ENCODE measurements at regions not wholly inside any gene's neighbourhood (a gene's known extent, or its start where the extent isn't known, plus 50 kb on each side); places are given as distances from the start of the nearest gene placed in this dataset.

DNA sequence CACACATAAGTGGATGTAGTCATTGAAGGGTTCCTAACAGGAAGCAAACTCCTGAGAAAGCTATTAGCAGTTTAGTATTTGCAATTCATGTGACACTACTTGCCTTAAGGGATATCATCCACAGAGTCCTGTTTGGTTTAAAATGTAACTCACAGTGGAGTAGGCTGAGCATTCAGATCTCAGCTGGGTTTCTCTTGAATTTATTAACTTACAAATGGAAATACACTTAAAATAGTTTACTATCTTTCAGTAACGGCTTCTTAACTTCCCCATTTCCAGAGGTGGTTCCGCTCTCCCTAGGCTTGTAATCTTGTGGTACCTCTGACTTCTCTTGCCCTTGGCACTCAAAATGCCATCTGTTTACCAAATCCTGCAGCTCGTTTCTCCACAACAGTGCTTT, 660.7 kb upstream of the ADAMTS16 start:
- no peaks in the 10 kb centered on the region for H3K27me3 ChIP-seq
- no peaks in the 10 kb centered on the region for H3K9me3 ChIP-seq
- no peaks in the 10 kb centered on the region for H3K4me1 ChIP-seq
- DNase-seq (ENCODE audit: low spot score in 2 of 2) = no peak
- H3K27ac ChIP-seq = no peak overlapping the region
- no peaks in the 10 kb centered on the region for H3K36me3 ChIP-seq
- H3K4me3 ChIP-seq = no peak overlapping the region
- TF ChIP-seq, protein P1, sequence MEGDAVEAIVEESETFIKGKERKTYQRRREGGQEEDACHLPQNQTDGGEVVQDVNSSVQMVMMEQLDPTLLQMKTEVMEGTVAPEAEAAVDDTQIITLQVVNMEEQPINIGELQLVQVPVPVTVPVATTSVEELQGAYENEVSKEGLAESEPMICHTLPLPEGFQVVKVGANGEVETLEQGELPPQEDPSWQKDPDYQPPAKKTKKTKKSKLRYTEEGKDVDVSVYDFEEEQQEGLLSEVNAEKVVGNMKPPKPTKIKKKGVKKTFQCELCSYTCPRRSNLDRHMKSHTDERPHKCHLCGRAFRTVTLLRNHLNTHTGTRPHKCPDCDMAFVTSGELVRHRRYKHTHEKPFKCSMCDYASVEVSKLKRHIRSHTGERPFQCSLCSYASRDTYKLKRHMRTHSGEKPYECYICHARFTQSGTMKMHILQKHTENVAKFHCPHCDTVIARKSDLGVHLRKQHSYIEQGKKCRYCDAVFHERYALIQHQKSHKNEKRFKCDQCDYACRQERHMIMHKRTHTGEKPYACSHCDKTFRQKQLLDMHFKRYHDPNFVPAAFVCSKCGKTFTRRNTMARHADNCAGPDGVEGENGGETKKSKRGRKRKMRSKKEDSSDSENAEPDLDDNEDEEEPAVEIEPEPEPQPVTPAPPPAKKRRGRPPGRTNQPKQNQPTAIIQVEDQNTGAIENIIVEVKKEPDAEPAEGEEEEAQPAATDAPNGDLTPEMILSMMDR (IDR thresholded peaks at IDR 0.05) = no peak
- intact Hi-C loops (cut with DNase I) = no loop called here

GRCh38 chr5:4480528-4481349, 659.4 kb upstream of the ADAMTS16 start:
- no peaks in the 10 kb centered on the region for H3K36me3 ChIP-seq
- H3K9me3 ChIP-seq = no peaks in the 10 kb centered on the region
- H3K27me3 ChIP-seq = no peaks in the 10 kb centered on the region
- no peak overlapping the region for H3K27ac ChIP-seq
- DNase-seq (ENCODE audit: low spot score in 2 of 2) = no peak
- TF ChIP-seq, protein P1 (IDR thresholded peaks at IDR 0.05) = no peak
- H3K4me3 ChIP-seq = no peak overlapping the region
- intact Hi-C loops (cut with DNase I) = no loop called here
- no peaks in the 10 kb centered on the region for H3K4me1 ChIP-seq

DNA sequence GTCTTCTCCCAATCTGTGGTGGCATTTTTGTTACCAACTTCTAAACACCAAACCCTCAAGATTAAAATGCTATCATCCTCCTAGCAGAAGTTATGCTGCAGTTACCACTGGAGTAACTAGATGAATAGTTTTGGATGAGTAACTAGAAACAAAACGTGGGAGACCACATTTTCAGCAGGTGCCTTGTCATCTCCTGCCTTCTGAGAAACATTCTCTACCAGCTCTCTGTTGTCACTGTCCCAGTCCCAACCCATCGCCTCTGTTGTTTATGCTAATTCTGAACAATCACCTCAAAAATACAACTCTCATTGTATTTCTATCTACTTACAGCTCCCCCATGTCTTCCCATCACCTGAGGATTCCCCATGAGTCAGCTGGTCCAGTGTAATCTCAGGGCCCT, 652.5 kb upstream of the ADAMTS16 start:
- Histone ChIP-seq H3K27ac (no peak overlapping the region), H3K4me1 (no peaks in the 10 kb centered on the region), H3K9me3 (no peaks in the 10 kb centered on the region), H3K27me3 (no peaks in the 10 kb centered on the region), H3K4me3 (no peak overlapping the region), H3K36me3 (no peaks in the 10 kb centered on the region)
- intact Hi-C loops (cut with DNase I) = no loop called here
- TF ChIP-seq, protein P1 (IDR thresholded peaks at IDR 0.05) = no peak
- no peak for DNase-seq (ENCODE audit: low spot score in 2 of 2)

- intact Hi-C loops (cut with DNase I) = no loop called here
Observed at GRCh38 chr5:4511996-4512656, 628.0 kb upstream of the ADAMTS16 start.

DNA sequence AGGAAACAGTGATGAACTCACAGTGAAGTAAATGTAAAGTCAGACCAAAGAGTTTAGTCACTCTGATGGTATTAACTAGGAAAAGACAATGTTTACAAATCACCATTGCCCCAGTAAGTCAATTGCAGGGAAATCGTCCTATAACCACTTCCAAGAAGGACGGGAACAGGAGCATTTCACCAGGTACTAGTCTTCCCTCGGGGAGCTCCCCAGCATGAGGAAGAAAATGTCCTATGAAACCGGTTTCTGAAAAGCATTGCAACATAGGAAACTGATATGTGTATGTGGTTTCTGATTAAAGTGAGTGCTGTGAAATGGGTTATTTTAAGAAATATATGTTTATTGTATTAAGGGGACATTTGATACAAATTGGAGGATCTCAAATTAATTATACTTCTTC, 626.7 kb upstream of the ADAMTS16 start:
- no peak overlapping the region for H3K27ac ChIP-seq
- H3K4me1 ChIP-seq = no peaks in the 10 kb centered on the region
- no peaks in the 10 kb centered on the region for H3K27me3 ChIP-seq
- intact Hi-C loops (cut with DNase I) = no loop called here
- H3K9me3 ChIP-seq = no peaks in the 10 kb centered on the region
- TF ChIP-seq, protein P1 (IDR thresholded peaks at IDR 0.05) = no peak
- H3K4me3 ChIP-seq = no peak overlapping the region
- no peaks in the 10 kb centered on the region for H3K36me3 ChIP-seq
- DNase-seq (ENCODE audit: low spot score in 2 of 2) = no peak

More at GRCh38 chr5:4511996-4512656, 628.0 kb upstream of the ADAMTS16 start:
- H3K36me3 ChIP-seq = no peaks in the 10 kb centered on the region
- no peaks in the 10 kb centered on the region for H3K27me3 ChIP-seq
- DNase-seq (ENCODE audit: low spot score in 2 of 2) = no peak
- H3K27ac ChIP-seq = no peak overlapping the region
- H3K4me3 ChIP-seq = no peak overlapping the region
- TF ChIP-seq, protein P1 (IDR thresholded peaks at IDR 0.05) = peak in 1 of 3 experiments; percentile 50
- no peaks in the 10 kb centered on the region for H3K9me3 ChIP-seq
- H3K4me1 ChIP-seq = no peaks in the 10 kb centered on the region
